BLaER1 (cell line): ENCODE measurements at regions not wholly inside any gene's neighbourhood (a gene's known extent, or its start where the extent isn't known, plus 50 kb on each side); places are given as distances from the start of the nearest gene placed in this dataset.

Experiments used
- H3K27ac ChIP-seq: shearing (Covaris generic); formaldehyde crosslinking; 2 replicates; pipeline ENCODE4 v1.8.1; 2022
- H3K27me3 ChIP-seq: shearing (Covaris generic); formaldehyde crosslinking; 2 replicates; pipeline ENCODE4 v1.8.1; 2022
- H3K36me3 ChIP-seq: shearing (Covaris generic); formaldehyde crosslinking; 2 replicates; pipeline ENCODE4 v1.8.1; 2022
- H3K4me1 ChIP-seq: shearing (Covaris generic); formaldehyde crosslinking; 2 replicates; pipeline ENCODE4 v1.8.1; 2022
- H3K4me2 ChIP-seq: shearing (Covaris generic); formaldehyde crosslinking; 2 replicates; pipeline ENCODE4 v1.8.1; 2022
- H3K4me3 ChIP-seq: shearing (Covaris generic); formaldehyde crosslinking; 2 replicates; pipeline ENCODE4 v1.8.1; 2022
- H3K9ac ChIP-seq: shearing (Covaris generic); formaldehyde crosslinking; 2 replicates; pipeline ENCODE4 v1.8.1; 2022
- H3K9me3 ChIP-seq: shearing (Covaris generic); formaldehyde crosslinking; 2 replicates; pipeline ENCODE4 v1.8.1; 2022
- H4K20me1 ChIP-seq: shearing (Covaris generic); formaldehyde crosslinking; 2 replicates; pipeline ENCODE4 v1.8.1; 2022
- Cebpa-rat ChIP-seq: shearing (Covaris generic); IDR thresholded peaks from 2 replicates; pipeline ENCODE4 v1.8.1; 2022

GRCh38 chr5:142463904-142464303 lies 139.1 kb upstream of the SPRY4 start:
- Histone ChIP-seq H3K27me3 (no peaks in the 10 kb centered on the region), H3K9ac (no peak overlapping the region), H3K4me2 (no peak overlapping the region), H3K4me1 (no peaks in the 10 kb centered on the region), H3K9me3 (peaks cover 8% of the 10 kb centered on the region), H3K36me3 (no peaks in the 10 kb centered on the region), H3K27ac (no peak overlapping the region), H3K4me3 (no peak overlapping the region), H4K20me1 (no peaks in the 10 kb centered on the region)
- TF ChIP-seq Cebpa-rat = no peak

GRCh38 chr5:142461028-142461590 lies 136.3 kb upstream of the SPRY4 start:
- H3K36me3 ChIP-seq = no peaks in the 10 kb centered on the region
- H3K4me2 ChIP-seq = no peak overlapping the region
- H4K20me1 ChIP-seq = no peaks in the 10 kb centered on the region
- H3K4me1 ChIP-seq = peaks cover 3% of the 10 kb centered on the region
- no peak overlapping the region for H3K27ac ChIP-seq
- no peak for TF ChIP-seq Cebpa-rat
- no peak overlapping the region for H3K4me3 ChIP-seq
- H3K27me3 ChIP-seq = no peaks in the 10 kb centered on the region
- H3K9me3 ChIP-seq = peaks cover 35% of the 10 kb centered on the region
- H3K9ac ChIP-seq = no peak overlapping the region

GRCh38 chr5:142459209-142459608 lies 134.4 kb upstream of the SPRY4 start:
- H3K27ac ChIP-seq = no peak overlapping the region
- TF ChIP-seq Cebpa-rat = no peak
- no peaks in the 10 kb centered on the region for H3K27me3 ChIP-seq
- H3K36me3 ChIP-seq = no peaks in the 10 kb centered on the region
- H4K20me1 ChIP-seq = no peaks in the 10 kb centered on the region
- H3K9ac ChIP-seq = no peak overlapping the region
- peaks cover 10% of the 10 kb centered on the region for H3K4me1 ChIP-seq
- no peak overlapping the region for H3K4me3 ChIP-seq
- H3K9me3 ChIP-seq = peaks cover 36% of the 10 kb centered on the region
- H3K4me2 ChIP-seq = no peak overlapping the region

- Histone ChIP-seq H3K9ac (no peak overlapping the region), H3K4me2 (peak overlapping the region; percentile 12), H3K27me3 (no peaks in the 10 kb centered on the region), H3K9me3 (peaks cover 36% of the 10 kb centered on the region), H3K36me3 (no peaks in the 10 kb centered on the region), H4K20me1 (no peaks in the 10 kb centered on the region), H3K27ac (no peak overlapping the region), H3K4me3 (no peak overlapping the region), H3K4me1 (peaks cover 10% of the 10 kb centered on the region)
- no peak for TF ChIP-seq Cebpa-rat
Measured at GRCh38 chr5:142455856-142456255, 131.0 kb upstream of the SPRY4 start.

GRCh38 chr5:142453932-142454331 lies 129.1 kb upstream of the SPRY4 start:
- no peaks in the 10 kb centered on the region for H4K20me1 ChIP-seq
- peaks cover 10% of the 10 kb centered on the region for H3K4me1 ChIP-seq
- no peaks in the 10 kb centered on the region for H3K27me3 ChIP-seq
- H3K27ac ChIP-seq = no peak overlapping the region
- no peak overlapping the region for H3K4me2 ChIP-seq
- H3K9ac ChIP-seq = no peak overlapping the region
- TF ChIP-seq Cebpa-rat = no peak
- H3K9me3 ChIP-seq = peaks cover 28% of the 10 kb centered on the region
- no peaks in the 10 kb centered on the region for H3K36me3 ChIP-seq
- H3K4me3 ChIP-seq = no peak overlapping the region

- Histone ChIP-seq H3K36me3 (no peaks in the 10 kb centered on the region), H3K27me3 (no peaks in the 10 kb centered on the region), H3K4me1 (peaks cover under 1% of the 10 kb centered on the region), H4K20me1 (no peaks in the 10 kb centered on the region), H3K4me2 (no peak overlapping the region), H3K27ac (no peak overlapping the region), H3K9me3 (peaks cover 14% of the 10 kb centered on the region), H3K9ac (no peak overlapping the region), H3K4me3 (no peak overlapping the region)
- TF ChIP-seq Cebpa-rat = no peak
Measured at GRCh38 chr5:142450419-142450818, 125.6 kb upstream of the SPRY4 start.

- H3K4me2 ChIP-seq = no peak overlapping the region
- no peak overlapping the region for H3K27ac ChIP-seq
- no peaks in the 10 kb centered on the region for H3K27me3 ChIP-seq
- no peaks in the 10 kb centered on the region for H4K20me1 ChIP-seq
- no peaks in the 10 kb centered on the region for H3K36me3 ChIP-seq
- TF ChIP-seq Cebpa-rat = no peak
- peaks cover 14% of the 10 kb centered on the region for H3K9me3 ChIP-seq
- no peaks in the 10 kb centered on the region for H3K4me1 ChIP-seq
- H3K9ac ChIP-seq = no peak overlapping the region
- H3K4me3 ChIP-seq = no peak overlapping the region
Measured at GRCh38 chr5:142447887-142448286, 123.1 kb upstream of the SPRY4 start.

GRCh38 chr5:142446960-142447279 lies 122.1 kb upstream of the SPRY4 start:
- Histone ChIP-seq H3K27ac (no peak overlapping the region), H3K4me2 (no peak overlapping the region), H4K20me1 (no peaks in the 10 kb centered on the region), H3K4me3 (no peak overlapping the region), H3K27me3 (no peaks in the 10 kb centered on the region), H3K36me3 (no peaks in the 10 kb centered on the region), H3K9me3 (peaks cover 14% of the 10 kb centered on the region), H3K4me1 (peaks cover 2% of the 10 kb centered on the region; the same call in 1 of the 2 replicates), H3K9ac (no peak overlapping the region)
- no peak for TF ChIP-seq Cebpa-rat

GRCh38 chr5:142446131-142446959 lies 121.5 kb upstream of the SPRY4 start:
- Histone ChIP-seq H3K4me3 (no peak overlapping the region), H3K4me2 (no peak overlapping the region), H3K27me3 (no peaks in the 10 kb centered on the region), H3K27ac (no peak overlapping the region), H3K9me3 (peaks cover 14% of the 10 kb centered on the region), H3K9ac (no peak overlapping the region), H4K20me1 (no peaks in the 10 kb centered on the region), H3K36me3 (no peaks in the 10 kb centered on the region), H3K4me1 (peaks cover 7% of the 10 kb centered on the region)
- TF ChIP-seq Cebpa-rat = no peak

- Histone ChIP-seq H3K4me3 (no peak overlapping the region), H4K20me1 (no peaks in the 10 kb centered on the region), H3K27me3 (no peaks in the 10 kb centered on the region), H3K4me2 (no peak overlapping the region), H3K4me1 (peaks cover 12% of the 10 kb centered on the region), H3K9me3 (peaks cover 14% of the 10 kb centered on the region), H3K9ac (no peak overlapping the region), H3K36me3 (no peaks in the 10 kb centered on the region), H3K27ac (no peak overlapping the region)
- TF ChIP-seq Cebpa-rat = no peak
Measured at GRCh38 chr5:142445266-142445665, 120.4 kb upstream of the SPRY4 start.
